SIG-M5 treated with dmso at 0.1 percent for 504 hours (cell line): ENCODE measurements at regions not wholly inside any gene's neighbourhood (a gene's known extent, or its start where the extent isn't known, plus 50 kb on each side); places are given as distances from the start of the nearest gene placed in this dataset.

Experiments used
- DNase-seq: peaks from one replicate; lab custom pipeline; 2025; ENCODE audit not compliant: unreplicated experiment; lab: John Stamatoyannopoulos, UW

DNA sequence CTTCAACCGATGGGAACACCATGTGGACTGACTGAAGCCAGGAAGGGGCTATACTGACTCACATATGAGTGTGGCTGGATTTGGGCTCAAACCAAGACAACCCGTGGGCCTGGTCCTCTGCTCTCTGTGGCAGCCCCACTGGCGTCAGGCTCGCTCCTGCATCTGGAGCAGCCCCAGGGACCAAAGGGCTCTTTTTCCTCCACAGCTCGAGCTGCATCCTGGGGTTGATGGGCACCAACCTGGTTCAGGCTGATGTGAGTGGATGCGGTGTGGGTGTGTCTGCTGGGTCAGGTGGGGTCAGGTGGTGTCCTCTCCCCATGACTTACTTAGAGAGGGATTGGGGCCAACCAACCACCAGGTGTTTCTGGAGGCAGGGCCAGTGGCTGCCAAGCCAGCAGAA is 303.0 kb upstream of the AJAP1 start:
- DNase-seq: no peak

DNA sequence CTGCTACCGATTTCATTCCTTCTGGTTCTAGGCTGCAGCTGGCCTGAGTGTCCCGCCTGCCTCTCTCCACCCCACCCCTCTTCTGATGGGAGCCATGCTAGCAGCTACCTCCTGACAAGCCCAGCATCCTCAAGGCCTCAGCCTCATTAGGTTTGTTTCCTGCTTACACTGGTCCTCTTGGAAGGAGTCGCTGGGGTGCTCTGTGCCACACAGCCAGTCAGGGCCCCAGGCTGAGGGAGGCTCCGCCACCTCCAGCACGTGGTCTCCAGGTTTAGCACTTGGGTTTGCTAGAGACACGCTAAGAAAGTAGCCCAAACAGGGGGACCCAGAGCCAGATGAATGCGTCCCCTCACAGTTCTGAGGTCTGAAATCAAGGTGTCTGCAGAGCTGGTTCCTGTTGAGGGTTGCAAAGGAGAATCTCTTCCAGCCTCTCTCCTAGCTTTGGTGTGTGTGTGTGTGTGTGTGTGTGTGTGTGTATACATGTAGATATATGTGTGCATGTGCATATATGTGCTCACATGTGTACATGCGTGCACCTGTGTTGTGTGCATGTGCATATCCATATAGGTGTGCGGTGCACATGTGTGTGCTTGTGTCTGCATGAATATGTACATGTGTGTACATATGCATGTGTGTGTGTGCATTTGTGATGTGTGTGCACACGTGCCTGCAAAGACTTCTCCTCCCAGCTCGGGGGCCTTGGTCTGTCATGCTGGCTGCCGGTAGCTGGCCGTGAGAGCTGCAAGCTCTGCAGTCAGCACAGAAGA is 301.1 kb upstream of the AJAP1 start:
- no peak for DNase-seq

DNA sequence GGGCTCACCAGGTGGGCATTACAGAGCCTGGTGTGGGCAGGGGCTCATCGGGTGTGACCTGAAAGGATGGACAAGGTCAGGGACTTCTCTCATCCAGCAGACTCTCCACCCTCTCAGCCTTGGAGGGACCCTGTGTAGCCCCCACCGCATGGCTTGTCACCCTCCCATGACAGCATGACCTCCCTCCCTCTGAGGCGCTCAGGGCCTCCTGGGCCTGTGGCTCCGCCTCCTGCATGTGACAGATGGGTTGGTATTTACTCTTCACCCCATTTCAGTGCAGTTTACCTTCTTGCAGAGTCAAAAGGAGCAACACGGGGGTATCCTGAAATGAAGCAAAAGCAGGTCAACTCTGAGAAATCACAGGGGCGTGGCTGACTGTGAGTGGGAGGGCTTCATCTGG is 298.6 kb upstream of the AJAP1 start:
- no peak for DNase-seq

DNA sequence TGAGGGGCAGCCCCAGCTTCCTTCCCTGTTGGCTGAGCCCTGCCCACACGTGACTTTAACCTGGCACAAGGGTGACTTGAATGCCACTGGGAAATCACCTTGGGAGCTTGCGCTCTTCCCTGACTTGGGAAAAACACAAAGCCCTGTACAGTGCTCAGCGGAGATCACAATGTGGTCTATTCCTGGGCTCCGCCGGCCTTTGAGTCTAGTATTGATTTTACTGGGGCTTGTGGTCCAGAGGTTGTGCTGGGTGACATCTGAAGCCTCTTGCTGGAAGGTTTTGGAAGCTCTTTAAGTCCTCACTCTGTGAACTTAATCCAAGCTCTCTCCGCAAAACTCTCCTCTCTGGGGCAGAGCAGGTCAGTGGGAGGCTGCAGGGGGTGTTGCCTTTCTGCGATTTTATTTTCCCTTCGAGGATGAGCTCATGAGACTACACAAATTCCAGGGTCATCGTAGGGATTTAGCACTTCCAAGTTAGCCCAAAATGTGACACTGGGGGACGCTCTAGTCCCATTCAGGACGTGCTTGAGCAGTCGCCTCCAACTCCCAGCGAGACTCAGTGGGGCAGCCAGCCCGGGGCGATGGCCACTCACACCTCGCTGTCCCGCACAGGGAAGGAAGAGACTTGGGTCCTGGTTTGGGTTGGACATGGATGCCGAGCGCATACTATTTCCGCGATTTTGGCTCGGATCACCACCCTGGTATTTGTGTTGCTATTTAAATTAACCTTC is 291.9 kb upstream of the AJAP1 start:
- no peak for DNase-seq

DNA sequence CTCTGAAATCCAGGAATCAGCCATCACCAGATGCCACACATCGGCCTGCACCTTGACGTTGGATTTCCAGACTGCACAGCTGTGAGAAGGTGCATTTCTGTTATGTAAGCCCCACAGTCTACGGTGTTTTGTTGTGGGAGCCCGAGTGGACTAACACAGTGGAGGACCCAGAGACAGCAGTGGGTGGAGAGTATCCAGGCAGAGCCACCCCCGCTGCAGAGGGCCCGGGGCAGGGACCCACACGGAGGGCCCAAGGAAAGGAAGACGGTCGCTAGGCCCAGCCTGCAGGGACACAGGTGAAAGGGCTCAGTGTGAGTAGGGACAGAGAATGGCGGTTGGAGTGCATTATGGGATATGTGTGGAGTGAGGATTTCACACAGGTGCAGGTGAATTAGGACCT is 288.3 kb upstream of the AJAP1 start:
- DNase-seq: no peak

DNA sequence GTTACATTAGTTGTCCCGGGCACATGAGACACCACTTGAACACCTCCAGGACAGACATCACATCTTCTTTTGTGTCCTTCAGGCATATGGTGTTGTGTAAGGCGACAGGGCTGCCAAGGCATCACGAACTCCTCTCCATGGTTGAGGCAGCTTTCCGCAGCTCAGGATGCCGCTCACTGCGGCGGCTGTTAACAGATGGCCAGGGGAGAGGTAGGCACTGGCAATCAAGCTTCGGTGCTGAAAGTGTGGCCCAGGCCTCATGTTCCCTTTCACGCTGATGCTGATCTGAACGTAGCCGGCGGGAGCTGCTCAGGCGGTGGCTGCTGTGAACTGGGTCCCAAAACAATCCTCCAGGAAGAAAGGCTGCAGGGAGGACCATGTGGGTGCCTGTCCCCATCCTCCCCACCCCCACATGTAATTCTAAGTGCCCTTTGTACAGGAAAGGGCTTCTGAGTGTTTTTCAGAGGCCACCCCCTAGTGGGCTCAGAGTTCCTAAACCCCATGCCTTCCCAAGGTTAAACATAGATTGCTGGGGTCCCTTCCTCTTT is 287.1 kb upstream of the AJAP1 start:
- no peak for DNase-seq

DNA sequence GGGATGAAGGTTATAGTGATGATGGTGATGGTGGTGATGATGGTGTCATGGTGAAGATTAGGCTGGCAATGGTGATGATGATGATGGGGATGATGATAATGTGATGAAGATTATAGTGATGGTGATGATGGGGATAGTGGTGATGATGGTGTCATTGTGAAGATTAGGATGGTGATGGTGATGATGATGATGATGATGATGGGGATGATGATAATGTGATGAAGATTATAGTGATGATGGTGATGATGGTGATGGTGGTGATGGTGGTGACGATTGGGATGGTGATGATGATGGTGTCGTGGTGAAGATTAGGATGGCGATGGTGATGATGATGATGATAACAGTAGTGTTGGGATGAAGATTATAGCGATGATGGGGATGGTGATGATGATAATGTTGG is 285.1 kb upstream of the AJAP1 start:
- DNase-seq: no peak

DNA sequence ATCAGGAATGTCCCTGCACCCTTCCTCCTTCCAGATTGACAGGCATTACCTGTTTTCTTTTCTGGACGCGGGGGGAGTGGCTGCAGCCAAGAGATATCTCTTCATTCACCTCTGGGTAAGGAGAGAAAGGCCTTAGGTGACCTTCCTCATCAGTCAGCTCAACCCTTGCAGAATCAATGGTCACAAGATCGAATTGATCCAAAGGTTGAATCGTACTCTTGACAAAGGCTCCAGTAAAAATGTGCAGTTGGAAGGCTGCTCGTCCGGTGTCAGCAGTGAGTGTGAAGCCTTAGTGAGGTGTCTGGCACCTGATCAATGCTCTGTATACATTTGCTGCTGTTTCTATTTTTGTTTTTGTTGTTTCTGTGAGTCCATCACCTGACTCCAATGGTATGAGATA is 282.6 kb upstream of the AJAP1 start:
- no peak for DNase-seq

DNA sequence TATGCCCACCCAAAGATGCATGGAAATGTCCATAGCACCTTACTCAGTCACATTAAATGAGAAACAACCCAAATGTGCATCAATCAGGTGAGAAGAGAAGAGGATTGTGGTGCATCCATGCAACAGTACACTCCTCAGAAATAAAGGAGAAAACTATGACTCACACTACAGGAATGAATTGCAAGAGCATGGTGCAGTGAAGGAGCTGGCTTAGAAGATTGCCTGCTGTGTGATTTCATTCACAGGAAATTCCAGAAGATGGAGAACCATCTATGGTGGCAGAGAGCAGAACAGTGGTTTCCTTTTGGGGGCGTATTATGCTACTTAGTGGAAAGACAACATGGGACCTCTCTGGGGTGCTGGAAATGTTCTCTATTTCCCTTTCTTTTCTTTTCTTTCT is 278.6 kb upstream of the AJAP1 start:
- no peak for DNase-seq

DNA sequence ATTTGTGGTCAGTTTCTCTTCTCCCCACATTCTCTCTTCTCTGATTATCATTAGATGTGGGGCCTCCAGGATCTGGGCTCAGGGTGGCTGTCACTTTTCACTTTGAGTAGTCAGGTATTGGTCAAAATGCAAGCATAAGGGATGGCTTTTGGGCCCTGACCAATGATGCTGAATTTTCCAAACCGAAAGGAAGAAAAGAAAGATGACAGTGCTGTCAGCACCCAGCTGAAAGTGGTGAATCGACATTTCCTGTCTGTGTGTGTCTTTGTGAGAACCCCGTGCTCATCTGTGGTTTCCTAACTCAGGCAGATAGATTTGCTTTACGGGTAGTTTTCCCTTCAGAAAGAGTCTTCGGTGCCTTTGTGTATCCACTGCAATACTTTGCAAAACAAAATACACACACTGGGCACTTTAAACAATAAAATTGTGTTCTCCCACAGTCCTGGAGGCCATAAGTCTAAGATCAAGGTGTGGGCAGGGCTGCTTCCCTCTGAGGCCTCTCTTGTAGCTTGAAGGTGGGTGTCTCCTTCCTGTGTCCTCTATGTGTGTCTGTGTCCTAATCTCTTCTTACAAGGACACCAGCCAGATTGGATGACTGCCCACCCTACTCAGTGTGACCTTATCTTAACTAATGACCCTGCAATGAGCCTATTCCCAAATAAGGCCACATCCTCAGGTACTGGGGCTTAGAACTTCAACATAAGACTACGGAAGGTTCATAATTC is 274.8 kb upstream of the AJAP1 start:
- no peak for DNase-seq

DNA sequence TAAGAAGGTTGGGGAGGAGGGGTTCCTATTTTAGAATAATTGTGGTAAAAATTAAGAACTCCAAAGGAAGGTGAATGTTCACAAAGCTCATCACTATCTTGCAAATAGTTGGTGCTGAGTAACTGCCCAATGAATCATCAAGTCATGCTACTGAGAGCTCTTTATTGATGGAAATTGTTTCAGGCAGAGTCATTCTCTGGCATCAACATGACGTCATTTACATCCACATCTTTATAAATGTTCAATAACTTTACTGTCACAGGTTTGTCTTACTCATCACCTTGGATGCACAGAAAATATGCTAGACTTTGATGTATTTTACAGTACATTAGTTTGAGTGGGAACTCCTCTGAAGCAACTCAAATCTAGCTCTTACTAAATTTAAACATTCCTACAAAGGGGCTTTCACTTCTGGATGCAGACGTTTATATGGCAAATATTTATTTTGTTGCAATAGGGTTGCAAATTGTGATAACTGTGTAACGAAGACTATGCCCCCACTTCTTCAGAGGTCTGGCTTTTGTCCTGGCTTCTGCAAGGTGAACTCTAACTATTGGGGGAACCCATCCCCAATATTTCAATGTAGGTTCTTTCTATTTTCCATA is 273.7 kb upstream of the AJAP1 start:
- no peak for DNase-seq

DNA sequence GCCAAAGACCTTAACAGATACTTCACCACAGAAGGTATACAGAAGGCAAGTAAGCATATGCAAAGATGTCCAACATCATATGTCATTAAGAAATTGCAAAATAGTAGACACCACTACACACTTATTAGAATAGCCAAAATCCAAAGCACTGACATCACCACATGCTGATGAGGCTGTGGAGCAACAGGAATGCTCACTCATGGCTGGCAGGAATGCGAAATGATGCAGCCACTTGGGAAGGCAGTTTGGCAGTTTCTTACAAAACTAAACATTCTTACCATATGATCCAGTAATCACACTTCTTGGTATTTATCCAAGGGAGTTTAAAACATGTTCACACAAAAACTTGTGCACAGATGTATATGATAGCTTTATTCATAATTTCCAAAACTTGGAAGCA is 261.2 kb upstream of the AJAP1 start:
- no peak for DNase-seq

DNA sequence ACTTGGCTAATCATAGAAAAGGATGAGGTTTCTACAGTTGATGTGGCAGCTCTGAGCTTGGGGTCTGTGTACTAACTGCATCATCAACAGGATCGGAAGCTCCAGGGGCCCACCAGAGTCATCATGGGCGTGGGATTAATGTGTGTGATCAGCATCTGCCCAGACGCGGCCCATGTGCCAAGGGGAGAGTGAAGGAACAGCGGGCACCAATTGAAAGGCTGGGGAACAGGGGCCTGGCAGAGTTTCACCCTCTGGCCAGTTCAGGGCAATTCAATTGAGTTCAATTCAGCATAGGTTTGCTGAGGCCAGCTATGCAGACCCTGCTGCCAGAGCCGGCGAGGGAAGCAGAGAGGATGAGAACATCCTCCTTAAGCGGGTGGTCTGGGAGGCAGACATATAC is 260.0 kb upstream of the AJAP1 start:
- no peak for DNase-seq

DNA sequence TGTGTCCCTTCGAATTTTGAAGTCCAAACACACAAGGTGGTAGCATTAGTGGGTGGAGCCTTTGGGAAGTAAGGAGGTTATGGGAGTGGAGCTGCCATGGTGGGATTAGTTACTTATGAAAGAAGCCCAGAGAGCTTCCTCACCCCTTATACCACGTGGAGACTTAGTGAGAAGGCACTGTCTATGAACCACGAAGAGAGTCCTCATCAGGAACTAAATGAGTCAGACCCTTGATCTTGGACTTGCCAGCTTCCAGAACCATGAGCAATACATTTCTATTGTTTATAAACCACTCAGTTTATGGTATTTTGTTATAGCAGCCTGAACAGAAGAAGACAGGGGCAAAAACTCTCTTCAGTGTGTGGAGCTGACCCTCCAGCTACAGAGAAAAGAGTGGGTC is 259.3 kb upstream of the AJAP1 start:
- no peak for DNase-seq

DNA sequence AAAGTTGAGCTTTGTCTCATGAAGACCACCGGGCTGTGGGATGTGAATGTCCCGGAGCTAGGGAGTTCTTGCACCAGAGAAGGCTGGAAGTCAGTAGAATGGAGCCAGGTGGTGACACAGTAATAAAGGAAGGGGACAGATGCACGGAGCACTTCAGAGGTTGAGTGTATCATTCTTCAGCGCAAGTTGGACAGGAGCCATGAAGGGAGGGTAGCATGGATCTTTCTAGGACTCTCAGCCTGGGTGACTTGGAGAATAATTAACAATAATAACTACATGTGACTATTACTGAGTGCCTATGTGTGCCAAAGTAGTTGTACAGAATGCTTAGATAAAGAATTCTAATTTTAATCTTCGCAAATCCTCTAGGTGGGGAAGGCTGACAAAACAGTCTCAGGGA is 258.7 kb upstream of the AJAP1 start:
- no peak for DNase-seq

DNA sequence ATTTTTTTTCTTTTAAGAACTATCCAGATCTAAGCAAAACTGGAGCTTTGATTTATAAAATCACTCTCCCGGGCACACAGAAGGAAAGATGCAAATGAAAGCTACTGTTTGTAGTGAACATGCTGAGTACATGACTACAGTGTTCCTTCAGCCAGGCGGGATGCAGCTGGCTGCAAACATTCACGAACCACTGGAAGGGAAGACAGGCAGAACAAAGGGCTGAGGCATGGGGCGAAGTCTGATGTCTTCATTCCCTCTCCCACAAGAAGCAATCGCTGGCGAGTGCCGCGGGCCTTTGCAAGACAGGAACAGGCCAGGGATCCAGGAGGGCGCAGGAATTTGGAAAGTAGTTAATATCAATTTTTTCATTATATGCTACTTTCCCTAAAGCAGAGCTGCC is 257.9 kb upstream of the AJAP1 start:
- DNase-seq: no peak

DNA sequence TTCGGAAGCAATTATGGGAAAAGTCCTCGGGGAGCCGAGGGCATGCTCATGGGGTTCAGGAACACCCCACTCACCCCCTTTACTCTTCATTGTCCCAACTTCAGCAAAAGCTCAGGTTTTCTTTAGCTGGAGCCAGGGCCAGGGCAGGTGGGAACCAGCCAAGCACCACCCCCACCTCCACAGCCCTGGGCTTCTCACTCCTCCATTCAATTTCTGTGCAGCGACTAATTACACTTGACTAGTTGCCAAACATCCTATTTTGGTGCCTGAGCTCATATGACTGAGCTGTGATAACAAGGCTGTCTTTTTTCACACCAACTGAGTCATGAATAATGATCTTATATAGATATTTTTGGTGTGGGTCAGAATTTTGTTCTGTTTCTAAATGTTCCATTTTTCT is 257.2 kb upstream of the AJAP1 start:
- DNase-seq: no peak

DNA sequence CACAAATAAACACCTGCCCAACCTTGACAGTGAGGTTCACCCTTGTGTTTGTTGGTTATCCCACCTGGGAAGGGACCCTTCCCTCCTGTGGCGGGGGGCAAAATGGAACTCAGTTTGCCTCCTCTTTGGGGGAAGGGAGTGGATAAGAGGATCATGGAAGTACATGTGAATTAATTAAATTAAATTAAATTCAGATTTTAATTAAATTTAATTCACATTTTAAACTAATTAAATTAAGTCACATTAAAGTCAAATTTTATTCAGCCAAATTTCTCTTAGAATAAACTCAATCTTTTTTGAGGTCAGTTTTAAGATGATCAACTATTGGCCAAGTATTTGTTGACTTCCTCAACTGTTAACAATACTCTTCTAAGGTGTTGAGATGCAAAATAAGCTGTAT is 252.4 kb upstream of the AJAP1 start:
- no peak for DNase-seq

DNA sequence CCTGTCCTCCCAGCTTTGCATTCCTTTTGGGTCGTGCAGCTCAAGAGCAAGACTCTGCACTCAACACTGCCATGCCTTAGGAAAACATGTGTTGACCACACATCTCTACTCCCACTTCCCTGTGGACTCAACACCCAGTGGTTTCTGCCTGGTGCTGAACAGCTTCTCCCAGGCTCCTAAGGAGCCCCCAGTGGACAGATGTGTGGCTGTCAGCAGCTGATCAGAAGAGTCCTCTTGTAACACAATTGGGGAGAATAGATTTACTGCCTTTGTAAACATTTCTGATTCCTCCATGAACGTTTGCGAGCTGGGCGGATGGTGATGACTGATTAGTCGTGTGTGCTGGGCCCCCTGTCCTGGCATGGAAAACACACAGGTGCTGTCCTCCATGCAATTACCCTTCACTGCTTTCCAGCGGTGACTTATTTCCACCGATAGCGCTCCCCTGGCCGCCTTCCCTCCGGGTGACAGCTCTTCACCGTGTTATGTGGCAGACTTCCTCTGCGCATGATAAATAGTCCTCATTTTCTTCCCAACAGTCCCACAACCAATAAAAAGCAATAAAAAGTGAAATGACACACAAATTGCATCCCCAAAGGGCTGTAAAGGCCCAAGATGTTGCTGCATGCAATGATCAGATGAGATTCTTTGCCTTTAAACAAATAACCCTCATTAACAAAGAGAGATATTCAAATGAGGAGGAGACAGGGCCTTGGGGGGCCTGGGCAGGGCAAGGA is 249.4 kb upstream of the AJAP1 start:
- no peak for DNase-seq

DNA sequence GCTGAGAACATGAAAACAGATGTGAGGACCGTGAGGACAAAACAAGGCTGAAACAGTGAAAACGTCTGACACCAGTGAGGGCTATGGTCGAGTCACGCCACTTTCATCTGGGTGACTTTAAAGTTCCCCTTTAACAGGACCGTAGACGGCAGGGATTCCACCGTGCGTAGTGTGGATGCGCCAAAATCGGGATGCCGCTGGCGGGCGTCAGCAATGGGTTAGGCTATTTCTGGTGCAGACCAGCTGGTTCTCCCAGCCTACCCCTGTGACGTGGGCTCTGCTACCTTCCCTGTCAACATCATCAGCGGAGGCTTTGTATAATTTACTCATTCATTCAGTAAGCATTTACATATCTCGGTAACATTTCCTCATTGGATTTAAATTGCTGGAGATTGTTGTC is 246.6 kb upstream of the AJAP1 start:
- DNase-seq: no peak

DNA sequence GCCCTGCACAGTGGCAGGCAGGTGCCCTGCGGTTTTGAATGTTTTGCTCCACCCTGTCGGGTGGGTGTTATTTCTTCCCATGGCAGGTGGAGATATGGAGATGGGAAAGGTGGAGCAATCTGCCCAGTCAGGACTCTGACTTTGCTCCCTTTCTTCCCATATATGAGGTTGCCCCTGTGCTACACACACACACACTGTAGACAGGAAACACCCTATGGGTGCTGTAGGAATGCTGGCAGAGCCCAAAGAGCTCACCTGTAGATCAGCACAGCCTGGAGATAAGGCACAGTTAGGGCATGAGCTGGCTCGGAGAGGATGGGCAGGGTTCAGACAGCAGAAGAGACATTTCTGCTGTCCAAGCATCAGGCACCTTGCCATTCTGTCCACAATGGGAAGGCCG is 246.0 kb upstream of the AJAP1 start:
- DNase-seq: no peak
